ENCODE measurements at regions not wholly inside any gene's neighbourhood (a gene's known extent, or its start where the extent isn't known, plus 50 kb on each side); places are given as distances from the start of the nearest gene placed in this dataset.

DNA sequence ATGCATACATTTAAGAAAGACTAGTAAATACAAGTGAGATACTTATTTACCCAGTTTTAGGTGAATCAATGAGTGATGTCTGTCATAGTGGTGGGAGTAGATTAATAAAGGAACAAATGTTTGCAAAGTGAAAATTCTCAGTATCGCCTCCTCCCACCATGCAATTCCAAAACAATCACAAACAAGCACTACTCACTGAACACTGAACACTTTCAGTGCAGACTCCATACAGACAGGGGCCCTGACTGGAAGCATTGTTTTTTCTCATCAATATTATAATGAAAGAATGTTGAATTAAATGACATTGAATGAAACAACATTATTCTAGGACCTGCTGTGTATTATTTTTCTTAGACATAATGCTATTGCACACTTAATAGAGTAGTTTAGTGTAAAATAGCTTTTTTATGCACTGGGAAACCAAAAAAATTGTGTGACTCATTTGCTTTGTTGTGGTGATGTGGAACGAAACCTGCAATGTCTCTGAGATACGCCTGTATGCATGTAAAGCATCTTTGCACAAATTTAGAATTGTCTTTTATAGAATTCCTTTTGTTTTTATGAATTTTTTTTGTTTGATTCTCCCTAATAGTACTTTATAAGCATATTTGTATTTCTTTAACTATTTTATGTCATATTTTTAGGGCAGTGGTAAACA is 317.5 kb downstream of the UTRN start:
- CTCF ChIA-PET, result no interaction called here
- no peak overlapping the region for H3K4me3 Mint-ChIP-seq

DNA sequence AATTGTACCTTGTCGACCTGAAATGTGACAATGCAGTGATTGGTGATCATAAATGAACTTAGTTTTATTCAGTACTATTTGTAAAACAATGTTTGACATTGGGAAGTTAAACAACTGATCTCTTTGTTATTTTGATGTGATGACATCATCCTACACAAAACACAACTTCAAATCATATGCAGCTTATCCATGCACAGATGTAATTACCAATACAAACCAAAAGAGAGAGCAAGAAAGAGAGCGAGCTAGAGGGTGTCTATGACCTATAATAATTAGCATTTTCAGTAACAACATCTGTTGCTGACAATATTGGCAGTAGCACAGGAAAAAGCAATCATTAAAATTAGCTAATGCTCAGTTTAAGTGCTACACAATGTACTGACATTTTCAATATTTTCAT is 320.9 kb downstream of the UTRN start:
- H3K79me2 ChIP-seq (ENCODE audit: control insufficient read depth, insufficient read depth, low read length), result peaks cover 19% of the 10 kb centered on the region
- WGBS (ENCODE audit: insufficient coverage), result no CpG with 5 or more reads among the region's 2 CpGs
- H3K36me3 ChIP-seq (replicated peaks in 1 of 2; ENCODE audit: control extremely low read depth in 1 of 2, control insufficient read depth in 1 of 2, extremely low read depth in 1 of 2, insufficient read depth in 2 of 2, low read length in 1 of 2), result peaks cover 5 to 17% of the 10 kb centered on the region in 2 experiments

More for the DNA sequence above, 317.5 kb downstream of the UTRN start:
- Histone ChIP-seq H2AFZ (ENCODE audit: insufficient read depth, low read depth, low read length, poor library complexity, severe bottlenecking) (no peak overlapping the region), H3K36me3 (replicated peaks in 1 of 2; ENCODE audit: control extremely low read depth in 1 of 2, control insufficient read depth in 1 of 2, extremely low read depth in 1 of 2, insufficient read depth in 2 of 2, low read length in 1 of 2) (peaks cover 0 to 4% of the 10 kb centered on the region in 2 experiments), H3K27me3 (replicated peaks in 1 of 4; ENCODE audit: control extremely low read depth in 1 of 4, control insufficient read depth in 3 of 4, insufficient read depth in 4 of 4, low read length in 3 of 4) (no peaks in the 10 kb centered on the region), H3K9ac (ENCODE audit: low read length) (no peak overlapping the region), H3K27ac (ENCODE audit: low read length in 2 of 2) (no peak overlapping the region), H4K20me1 (ENCODE audit: control insufficient read depth, insufficient read depth, low read length, poor library complexity, severe bottlenecking) (peaks cover 24% of the 10 kb centered on the region), H3K9me3 (ENCODE audit: control extremely low read depth in 1 of 3, control insufficient read depth in 2 of 3, insufficient read depth in 1 of 3, low read length in 2 of 3) (peaks cover 0 to 1% (median 0%) of the 10 kb centered on the region in 3 donors), H3K4me1 (ENCODE audit: control insufficient read depth in 2 of 2, insufficient read depth in 2 of 2, low read length in 2 of 2) (no peaks in the 10 kb centered on the region), H3K4me3 (ENCODE audit: control extremely low read depth in 1 of 5, extremely low read depth in 1 of 5, insufficient read depth in 1 of 5, low read depth in 2 of 5, low read length in 4 of 5) (no peak overlapping the region), H3K79me2 (ENCODE audit: control insufficient read depth, insufficient read depth, low read length) (peaks cover 7% of the 10 kb centered on the region), H3K4me2 (replicated peaks; ENCODE audit: low read depth, low read length, poor library complexity, severe bottlenecking) (no peak overlapping the region)
- Mint-ChIP-seq H3K4me1 (peaks cover 3% of the 10 kb centered on the region), H3K27me3 (no peaks in the 10 kb centered on the region), H3K27ac (no peak overlapping the region), H3K9me3 (ENCODE audit: insufficient read depth) (no peaks in the 10 kb centered on the region)
- POLR2A ChIA-PET, result no interaction called here
- DNase-seq, result no peak
- ATAC-seq (ENCODE audit: low read depth), result no peak
- intact Hi-C loops (cut with micrococcal nuclease), result no loop called here
- no CpG with 5 or more reads among the region's 3 CpGs for WGBS (ENCODE audit: insufficient coverage)
- TF ChIP-seq, protein P1, sequence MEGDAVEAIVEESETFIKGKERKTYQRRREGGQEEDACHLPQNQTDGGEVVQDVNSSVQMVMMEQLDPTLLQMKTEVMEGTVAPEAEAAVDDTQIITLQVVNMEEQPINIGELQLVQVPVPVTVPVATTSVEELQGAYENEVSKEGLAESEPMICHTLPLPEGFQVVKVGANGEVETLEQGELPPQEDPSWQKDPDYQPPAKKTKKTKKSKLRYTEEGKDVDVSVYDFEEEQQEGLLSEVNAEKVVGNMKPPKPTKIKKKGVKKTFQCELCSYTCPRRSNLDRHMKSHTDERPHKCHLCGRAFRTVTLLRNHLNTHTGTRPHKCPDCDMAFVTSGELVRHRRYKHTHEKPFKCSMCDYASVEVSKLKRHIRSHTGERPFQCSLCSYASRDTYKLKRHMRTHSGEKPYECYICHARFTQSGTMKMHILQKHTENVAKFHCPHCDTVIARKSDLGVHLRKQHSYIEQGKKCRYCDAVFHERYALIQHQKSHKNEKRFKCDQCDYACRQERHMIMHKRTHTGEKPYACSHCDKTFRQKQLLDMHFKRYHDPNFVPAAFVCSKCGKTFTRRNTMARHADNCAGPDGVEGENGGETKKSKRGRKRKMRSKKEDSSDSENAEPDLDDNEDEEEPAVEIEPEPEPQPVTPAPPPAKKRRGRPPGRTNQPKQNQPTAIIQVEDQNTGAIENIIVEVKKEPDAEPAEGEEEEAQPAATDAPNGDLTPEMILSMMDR (IDR thresholded peaks at IDR 0.05), result no peak
- no peak for TF ChIP-seq EZH2 (IDR thresholded peaks at IDR 0.05; ENCODE audit: borderline replicate concordance, insufficient read depth, low read depth, low read length, poor library complexity, severe bottlenecking)

More for the DNA sequence above, 320.9 kb downstream of the UTRN start:
- H3K27ac Mint-ChIP-seq, result no peak overlapping the region
- H4K20me1 ChIP-seq (ENCODE audit: control insufficient read depth, insufficient read depth, low read length, poor library complexity, severe bottlenecking), result peaks cover 21% of the 10 kb centered on the region
- H3K4me1 ChIP-seq (ENCODE audit: control insufficient read depth in 2 of 2, insufficient read depth in 2 of 2, low read length in 2 of 2), result peaks cover 0 to 3% of the 10 kb centered on the region in 2 donors
- H3K27ac ChIP-seq (ENCODE audit: low read length in 2 of 2), result no peak overlapping the region
- H3K4me1 Mint-ChIP-seq, result peaks cover 2% of the 10 kb centered on the region
- intact Hi-C loops (cut with micrococcal nuclease), result loop anchor here (5.0 kb wide), 1 partner anchor 41 kb away; no protein-coding TSS in a partner anchor
- no peaks in the 10 kb centered on the region for H3K27me3 Mint-ChIP-seq
- ATAC-seq (ENCODE audit: low read depth) (no peak), DNase-seq (no peak)
- no peak for TF ChIP-seq EZH2 (IDR thresholded peaks at IDR 0.05; ENCODE audit: borderline replicate concordance, insufficient read depth, low read depth, low read length, poor library complexity, severe bottlenecking)
- TF ChIP-seq, protein P1 (IDR thresholded peaks at IDR 0.05), result no peak
- no peak overlapping the region for H3K9ac ChIP-seq (ENCODE audit: low read length)
- no peak overlapping the region for H2AFZ ChIP-seq (ENCODE audit: insufficient read depth, low read depth, low read length, poor library complexity, severe bottlenecking)
- no peaks in the 10 kb centered on the region for H3K9me3 Mint-ChIP-seq (ENCODE audit: insufficient read depth)
- H3K4me3 Mint-ChIP-seq, result no peak overlapping the region
- POLR2A ChIA-PET, result no interaction called here
- no peak overlapping the region for H3K4me2 ChIP-seq (replicated peaks; ENCODE audit: low read depth, low read length, poor library complexity, severe bottlenecking)
- CTCF ChIA-PET, result no interaction called here
- H3K4me3 ChIP-seq (ENCODE audit: control extremely low read depth in 1 of 5, extremely low read depth in 1 of 5, insufficient read depth in 1 of 5, low read depth in 2 of 5, low read length in 4 of 5), result no peak overlapping the region
- H3K27me3 ChIP-seq (replicated peaks in 1 of 4; ENCODE audit: control extremely low read depth in 1 of 4, control insufficient read depth in 3 of 4, insufficient read depth in 4 of 4, low read length in 3 of 4), result no peaks in the 10 kb centered on the region
- no peaks in the 10 kb centered on the region for H3K9me3 ChIP-seq (ENCODE audit: control extremely low read depth in 1 of 3, control insufficient read depth in 2 of 3, insufficient read depth in 1 of 3, low read length in 2 of 3)
